ENCODE measurements at regions not wholly inside any gene's neighbourhood (a gene's known extent, or its start where the extent isn't known, plus 50 kb on each side); places are given as distances from the start of the nearest gene placed in this dataset.

- DNase-seq (ENCODE audit: low read depth, low spot score), result no peak
- Histone ChIP-seq H3K4me3 (ENCODE audit: control insufficient read depth in 2 of 3, extremely low read depth in 1 of 3, insufficient read depth in 2 of 3, low read depth in 1 of 3, low read length in 3 of 3) (no peak overlapping the region), H3K27me3 (ENCODE audit: control insufficient read depth, extremely low read depth, insufficient read depth, low read length) (no peaks in the 10 kb centered on the region), H3K79me2 (ENCODE audit: control insufficient read depth, insufficient read depth, low read length) (no peaks in the 10 kb centered on the region), H3K9me1 (ENCODE audit: control insufficient read depth, extremely low read depth, insufficient read depth, low read length) (no peaks in the 10 kb centered on the region), H4K20me1 (ENCODE audit: control insufficient read depth, extremely low read depth, insufficient read depth, low read length) (no peaks in the 10 kb centered on the region), H3K36me3 (ENCODE audit: control insufficient read depth in 2 of 2, extremely low read depth in 1 of 2, insufficient read depth in 2 of 2, low read length in 2 of 2) (no peaks in the 10 kb centered on the region), H3K9me3 (ENCODE audit: control insufficient read depth, low read depth, low read length) (no peaks in the 10 kb centered on the region), H3K4me1 (ENCODE audit: control insufficient read depth, extremely low read depth, insufficient read depth, low read length) (no peaks in the 10 kb centered on the region), H2AFZ (ENCODE audit: control insufficient read depth, low read length) (no peak overlapping the region), H3K27ac (ENCODE audit: control insufficient read depth, insufficient read depth, low read length) (no peak overlapping the region), H3K9ac (ENCODE audit: control insufficient read depth, extremely low read depth, insufficient read depth, low read length) (no peak overlapping the region), H3K4me2 (ENCODE audit: control insufficient read depth, extremely low read depth, insufficient read depth, low read depth, low read length) (no peak overlapping the region)
- FAIRE-seq, result no peak
- dilution Hi-C loops (cut with MboI; ENCODE audit: extremely low pct_ligation_motif_present, low sequenced_read_pairs), result no loop called here
- TF ChIP-seq EZH2 (IDR thresholded peaks at IDR 0.05; ENCODE audit: low read length) (no peak), CTCF (optimal IDR thresholded peaks at IDR 0.05 in 1 of 3, IDR thresholded peaks at IDR 0.05 in 1 of 3, conservative IDR thresholded peaks at IDR 0.05 in 1 of 3; ENCODE audit: extremely low read depth in 1 of 3, insufficient read depth in 2 of 3, low read length in 3 of 3) (no peak)
These were observed 825.5 kb upstream of the NXPH2 start for GRCh38 chr2:139605668-139606067.

GRCh38 chr2:139600166-139600565 is 820.0 kb upstream of the NXPH2 start:
- Histone ChIP-seq H3K79me2 (ENCODE audit: control insufficient read depth, insufficient read depth, low read length) (no peaks in the 10 kb centered on the region), H3K9me3 (ENCODE audit: control insufficient read depth, low read depth, low read length) (no peaks in the 10 kb centered on the region), H3K36me3 (ENCODE audit: control insufficient read depth in 2 of 2, extremely low read depth in 1 of 2, insufficient read depth in 2 of 2, low read length in 2 of 2) (no peaks in the 10 kb centered on the region), H3K4me3 (ENCODE audit: control insufficient read depth in 2 of 3, extremely low read depth in 1 of 3, insufficient read depth in 2 of 3, low read depth in 1 of 3, low read length in 3 of 3) (no peak overlapping the region), H3K9ac (ENCODE audit: control insufficient read depth, extremely low read depth, insufficient read depth, low read length) (no peak overlapping the region), H3K4me1 (ENCODE audit: control insufficient read depth, extremely low read depth, insufficient read depth, low read length) (no peaks in the 10 kb centered on the region), H3K9me1 (ENCODE audit: control insufficient read depth, extremely low read depth, insufficient read depth, low read length) (no peaks in the 10 kb centered on the region), H3K27ac (ENCODE audit: control insufficient read depth, insufficient read depth, low read length) (no peak overlapping the region), H3K4me2 (ENCODE audit: control insufficient read depth, extremely low read depth, insufficient read depth, low read depth, low read length) (no peak overlapping the region), H4K20me1 (ENCODE audit: control insufficient read depth, extremely low read depth, insufficient read depth, low read length) (no peaks in the 10 kb centered on the region), H2AFZ (ENCODE audit: control insufficient read depth, low read length) (no peak overlapping the region), H3K27me3 (ENCODE audit: control insufficient read depth, extremely low read depth, insufficient read depth, low read length) (no peaks in the 10 kb centered on the region)
- dilution Hi-C loops (cut with MboI; ENCODE audit: extremely low pct_ligation_motif_present, low sequenced_read_pairs), result no loop called here
- DNase-seq (ENCODE audit: low read depth, low spot score) (no peak), FAIRE-seq (no peak)
- TF ChIP-seq EZH2 (IDR thresholded peaks at IDR 0.05; ENCODE audit: low read length) (no peak), CTCF (optimal IDR thresholded peaks at IDR 0.05 in 1 of 3, IDR thresholded peaks at IDR 0.05 in 1 of 3, conservative IDR thresholded peaks at IDR 0.05 in 1 of 3; ENCODE audit: extremely low read depth in 1 of 3, insufficient read depth in 2 of 3, low read length in 3 of 3) (no peak)
